Neural progenitor cell (in vitro differentiated cells): ENCODE measurements at regions not wholly inside any gene's neighbourhood (a gene's known extent, or its start where the extent isn't known, plus 50 kb on each side); places are given as distances from the start of the nearest gene placed in this dataset.

ENCODE experiments used
- EZH2 ChIP-seq: fragments of 200-600 bp; sonication (generic); IDR thresholded peaks from 2 replicates; pipeline ENCODE4 v1.6.1; 2017; ENCODE audit warnings: antibody characterized with exemption, mild to moderate bottlenecking, moderate library complexity
- EZH2phosphoT487 ChIP-seq: fragments of 200-600 bp; sonication (generic); IDR thresholded peaks from 2 replicates; pipeline ENCODE4 v1.6.1; 2017; ENCODE audit warnings: antibody characterized with exemption
- TF ChIP-seq, protein P1 (sequence below): fragments of 200-600 bp; sonication (generic); IDR thresholded peaks from 2 replicates; pipeline ENCODE4 v1.5.1; 2017; ENCODE audit warnings: antibody characterized with exemption, mild to moderate bottlenecking

DNA sequence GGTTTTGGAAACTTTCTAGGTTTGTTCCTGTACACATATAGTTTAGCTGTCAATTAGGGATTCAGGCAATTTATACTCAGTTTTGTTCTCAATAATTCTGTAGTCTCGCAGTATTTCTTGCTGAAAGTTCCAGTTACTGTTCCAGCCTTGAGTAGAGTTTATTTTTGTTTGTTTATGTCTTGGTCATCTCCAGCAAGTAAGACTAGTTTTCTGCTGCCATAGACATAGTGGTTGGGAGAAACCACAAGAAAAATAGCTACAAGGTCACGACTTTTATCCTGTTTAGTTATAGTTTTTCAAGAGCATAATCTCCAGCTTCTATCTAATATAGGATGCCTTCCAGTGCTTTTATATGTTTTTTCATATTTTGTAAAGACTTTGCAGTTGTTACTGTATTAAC, 99.6 kb upstream of the FOXG1 start:
- TF ChIP-seq, protein P1, sequence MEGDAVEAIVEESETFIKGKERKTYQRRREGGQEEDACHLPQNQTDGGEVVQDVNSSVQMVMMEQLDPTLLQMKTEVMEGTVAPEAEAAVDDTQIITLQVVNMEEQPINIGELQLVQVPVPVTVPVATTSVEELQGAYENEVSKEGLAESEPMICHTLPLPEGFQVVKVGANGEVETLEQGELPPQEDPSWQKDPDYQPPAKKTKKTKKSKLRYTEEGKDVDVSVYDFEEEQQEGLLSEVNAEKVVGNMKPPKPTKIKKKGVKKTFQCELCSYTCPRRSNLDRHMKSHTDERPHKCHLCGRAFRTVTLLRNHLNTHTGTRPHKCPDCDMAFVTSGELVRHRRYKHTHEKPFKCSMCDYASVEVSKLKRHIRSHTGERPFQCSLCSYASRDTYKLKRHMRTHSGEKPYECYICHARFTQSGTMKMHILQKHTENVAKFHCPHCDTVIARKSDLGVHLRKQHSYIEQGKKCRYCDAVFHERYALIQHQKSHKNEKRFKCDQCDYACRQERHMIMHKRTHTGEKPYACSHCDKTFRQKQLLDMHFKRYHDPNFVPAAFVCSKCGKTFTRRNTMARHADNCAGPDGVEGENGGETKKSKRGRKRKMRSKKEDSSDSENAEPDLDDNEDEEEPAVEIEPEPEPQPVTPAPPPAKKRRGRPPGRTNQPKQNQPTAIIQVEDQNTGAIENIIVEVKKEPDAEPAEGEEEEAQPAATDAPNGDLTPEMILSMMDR = no peak
- TF ChIP-seq EZH2 (no peak), EZH2phosphoT487 (no peak)
